Endothelial cell of umbilical vein (primary cell): ENCODE measurements at regions not wholly inside any gene's neighbourhood (a gene's known extent, or its start where the extent isn't known, plus 50 kb on each side); places are given as distances from the start of the nearest gene placed in this dataset.

Experiments
- EZH2 ChIP-seq: IDR thresholded peaks from 2 replicates; pipeline ENCODE4 v1.6.1; 2012; ENCODE audit warnings: borderline replicate concordance, low read depth, mild to moderate bottlenecking, moderate library complexity, low read length, inconsistent platforms; ENCODE audit not compliant: severe bottlenecking
- FOS ChIP-seq: IDR thresholded peaks from 2 replicates; pipeline ENCODE4 v1.6.1; 2011; ENCODE audit warnings: mild to moderate bottlenecking, low read length, moderate library complexity, borderline replicate concordance; ENCODE audit not compliant: insufficient read depth
- GATA2 ChIP-seq: IDR thresholded peaks from 2 replicates; pipeline ENCODE4 v1.7.0; 2011; ENCODE audit warnings: low read depth, mild to moderate bottlenecking, moderate library complexity, mixed read lengths, low read length; ENCODE audit not compliant: insufficient read length, insufficient read depth
- JUN ChIP-seq: IDR thresholded peaks from 2 replicates; pipeline ENCODE4 v1.6.1; 2011; ENCODE audit warnings: borderline replicate concordance, low read depth; ENCODE audit not compliant: insufficient read length, insufficient read depth
- MYC ChIP-seq: IDR thresholded peaks from one replicate; pipeline ENCODE4 v1.6.1; 2011; ENCODE audit warnings: mild to moderate bottlenecking, low read depth, low read length
- POLR2A ChIP-seq: IDR thresholded peaks from 2 replicates; pipeline ENCODE4 v1.6.1; 2012; ENCODE audit warnings: low read depth, mild to moderate bottlenecking, control low read depth, low read length
- POLR2AphosphoS5 ChIP-seq: IDR thresholded peaks from 2 replicates; pipeline ENCODE4 v1.6.1; 2012; ENCODE audit warnings: low read depth, mild to moderate bottlenecking, control low read depth, low read length, moderate library complexity; ENCODE audit not compliant: insufficient read depth
- TF ChIP-seq, protein P1 (sequence below): IDR thresholded peaks from 2 replicates; pipeline ENCODE4 v1.6.1; 2011; ENCODE audit not compliant: insufficient read depth, insufficient read length
- TF ChIP-seq, protein P2 (sequence below), 2 donors: IDR thresholded peaks; 1 replicate in 1 of 2; 2 replicates in 1 of 2; pipeline ENCODE4 v1.5.1; 2011; ENCODE audit warnings: low read length in 2 of 2, mild to moderate bottlenecking in 2 of 2, moderate library complexity in 2 of 2, control low read depth in 1 of 2, inconsistent platforms in 1 of 2, low read depth in 1 of 2; ENCODE audit not compliant: insufficient read depth in 1 of 2; ENCODE audit errors: extremely low read depth in 1 of 2

DNA sequence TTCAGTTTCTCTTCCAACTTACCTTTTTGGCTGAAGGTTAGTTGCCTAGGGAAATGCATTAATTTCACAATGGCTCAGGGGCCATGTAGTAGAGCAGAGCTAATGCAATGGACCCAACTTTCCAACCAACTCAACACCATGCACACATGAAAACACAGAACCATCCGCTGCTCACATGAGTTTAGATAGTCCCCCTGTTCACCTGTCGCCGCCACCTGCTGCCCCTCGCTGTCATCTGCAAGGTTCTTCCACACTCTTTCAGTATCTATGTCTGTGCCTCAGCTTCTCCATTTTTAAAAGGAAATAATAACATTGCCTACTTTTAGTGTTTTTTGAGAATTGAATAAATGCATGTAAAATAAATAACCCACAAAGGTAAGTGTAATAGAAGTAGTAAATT lies 585.6 kb downstream of the ETNK1 start:
- TF ChIP-seq, protein P1, sequence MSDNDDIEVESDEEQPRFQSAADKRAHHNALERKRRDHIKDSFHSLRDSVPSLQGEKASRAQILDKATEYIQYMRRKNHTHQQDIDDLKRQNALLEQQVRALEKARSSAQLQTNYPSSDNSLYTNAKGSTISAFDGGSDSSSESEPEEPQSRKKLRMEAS: no peak
- TF ChIP-seq, protein P2, sequence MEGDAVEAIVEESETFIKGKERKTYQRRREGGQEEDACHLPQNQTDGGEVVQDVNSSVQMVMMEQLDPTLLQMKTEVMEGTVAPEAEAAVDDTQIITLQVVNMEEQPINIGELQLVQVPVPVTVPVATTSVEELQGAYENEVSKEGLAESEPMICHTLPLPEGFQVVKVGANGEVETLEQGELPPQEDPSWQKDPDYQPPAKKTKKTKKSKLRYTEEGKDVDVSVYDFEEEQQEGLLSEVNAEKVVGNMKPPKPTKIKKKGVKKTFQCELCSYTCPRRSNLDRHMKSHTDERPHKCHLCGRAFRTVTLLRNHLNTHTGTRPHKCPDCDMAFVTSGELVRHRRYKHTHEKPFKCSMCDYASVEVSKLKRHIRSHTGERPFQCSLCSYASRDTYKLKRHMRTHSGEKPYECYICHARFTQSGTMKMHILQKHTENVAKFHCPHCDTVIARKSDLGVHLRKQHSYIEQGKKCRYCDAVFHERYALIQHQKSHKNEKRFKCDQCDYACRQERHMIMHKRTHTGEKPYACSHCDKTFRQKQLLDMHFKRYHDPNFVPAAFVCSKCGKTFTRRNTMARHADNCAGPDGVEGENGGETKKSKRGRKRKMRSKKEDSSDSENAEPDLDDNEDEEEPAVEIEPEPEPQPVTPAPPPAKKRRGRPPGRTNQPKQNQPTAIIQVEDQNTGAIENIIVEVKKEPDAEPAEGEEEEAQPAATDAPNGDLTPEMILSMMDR (IDR thresholded peaks at IDR 0.05; ENCODE audit: extremely low read depth in 1 of 2, insufficient read depth in 1 of 2, low read depth in 1 of 2, low read length in 2 of 2): no peak
- no peak for TF ChIP-seq POLR2AphosphoS5
- TF ChIP-seq GATA2: no peak
- no peak for TF ChIP-seq MYC
- no peak for TF ChIP-seq EZH2
- no peak for TF ChIP-seq POLR2A
- no peak for TF ChIP-seq FOS
- TF ChIP-seq JUN: no peak
